ENCODE measurements at regions not wholly inside any gene's neighbourhood (a gene's known extent, or its start where the extent isn't known, plus 50 kb on each side); places are given as distances from the start of the nearest gene placed in this dataset.

DNA sequence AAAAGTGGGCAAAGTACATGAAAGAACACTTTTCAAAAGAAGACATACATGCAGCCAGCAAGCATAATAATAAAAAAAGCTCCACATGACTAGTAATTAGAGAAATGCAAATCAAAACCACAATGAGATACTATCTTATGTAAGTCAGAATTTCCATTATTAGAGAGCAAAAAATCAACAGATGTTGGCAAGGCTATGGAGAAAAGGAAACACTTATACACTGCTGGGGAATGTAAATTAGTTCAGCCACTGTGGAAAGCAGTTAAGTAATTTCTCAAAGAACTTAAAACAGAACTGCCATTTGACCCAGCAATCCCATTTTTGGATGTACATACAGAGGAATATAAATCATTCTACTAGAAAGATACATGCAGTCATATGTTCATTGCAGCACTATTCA, 360.7 kb downstream of the NSUN3 start:
- DNase-seq (ENCODE audit: extremely low spot score), result no peak
- TF ChIP-seq SP1 (IDR thresholded peaks at IDR 0.05) (no peak), L3MBTL2 (conservative IDR thresholded peaks at IDR 0.05) (no peak), BHLHE40 (IDR thresholded peaks at IDR 0.05; ENCODE audit: borderline replicate concordance) (no peak), LEF1 (IDR thresholded peaks at IDR 0.05; ENCODE audit: borderline replicate concordance) (no peak), NFRKB (IDR thresholded peaks at IDR 0.05) (no peak), ZNF384 (IDR thresholded peaks at IDR 0.05) (no peak), FOXA1 (IDR thresholded peaks at IDR 0.05) (no peak), CTBP1 (IDR thresholded peaks at IDR 0.05; ENCODE audit: borderline replicate concordance) (no peak), ARNT (IDR thresholded peaks at IDR 0.05) (no peak), SUZ12 (IDR thresholded peaks at IDR 0.05) (no peak), FOXK2 (IDR thresholded peaks at IDR 0.05) (no peak), TARDBP (IDR thresholded peaks at IDR 0.05) (no peak), ELF4 (IDR thresholded peaks at IDR 0.05) (no peak), FOXM1 (IDR thresholded peaks at IDR 0.05; ENCODE audit: borderline replicate concordance) (no peak), HDGF (IDR thresholded peaks at IDR 0.05; ENCODE audit: borderline replicate concordance) (no peak)
- TF ChIP-seq, protein P1, sequence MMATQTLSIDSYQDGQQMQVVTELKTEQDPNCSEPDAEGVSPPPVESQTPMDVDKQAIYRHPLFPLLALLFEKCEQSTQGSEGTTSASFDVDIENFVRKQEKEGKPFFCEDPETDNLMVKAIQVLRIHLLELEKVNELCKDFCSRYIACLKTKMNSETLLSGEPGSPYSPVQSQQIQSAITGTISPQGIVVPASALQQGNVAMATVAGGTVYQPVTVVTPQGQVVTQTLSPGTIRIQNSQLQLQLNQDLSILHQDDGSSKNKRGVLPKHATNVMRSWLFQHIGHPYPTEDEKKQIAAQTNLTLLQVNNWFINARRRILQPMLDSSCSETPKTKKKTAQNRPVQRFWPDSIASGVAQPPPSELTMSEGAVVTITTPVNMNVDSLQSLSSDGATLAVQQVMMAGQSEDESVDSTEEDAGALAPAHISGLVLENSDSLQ (IDR thresholded peaks at IDR 0.05), result no peak
- POLR2A ChIA-PET, result no interaction called here
- CTCF ChIA-PET, result no interaction called here

DNA sequence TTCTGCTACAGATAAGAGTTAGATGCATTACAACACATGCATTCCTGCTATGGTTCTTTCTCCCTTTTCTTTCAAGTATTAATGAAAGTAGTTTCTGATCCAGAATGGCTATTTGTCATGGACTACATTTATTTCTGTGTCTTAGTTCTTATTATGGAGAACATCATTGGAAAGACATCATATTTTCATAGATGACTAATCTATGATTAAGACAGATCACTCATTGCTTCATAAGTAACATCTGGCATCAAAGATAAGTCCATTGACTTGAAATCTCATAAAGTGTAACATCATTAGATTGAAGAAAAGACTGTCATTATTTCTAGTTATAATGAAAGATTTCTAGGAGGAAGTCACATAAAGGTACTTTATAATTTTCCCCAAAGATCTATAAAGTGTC, 366.7 kb downstream of the NSUN3 start:
- ChIA-PET CTCF (no interaction called here), POLR2A (no interaction called here)
- no peak for TF ChIP-seq ELF4 (IDR thresholded peaks at IDR 0.05)
- TF ChIP-seq FOXA1 (IDR thresholded peaks at IDR 0.05), result no peak
- no peak for TF ChIP-seq L3MBTL2 (conservative IDR thresholded peaks at IDR 0.05)
- no peak for TF ChIP-seq SUZ12 (IDR thresholded peaks at IDR 0.05)
- no peak for TF ChIP-seq ARNT (IDR thresholded peaks at IDR 0.05)
- TF ChIP-seq ZNF384 (IDR thresholded peaks at IDR 0.05), result no peak
- TF ChIP-seq FOXM1 (IDR thresholded peaks at IDR 0.05; ENCODE audit: borderline replicate concordance), result no peak
- no peak for DNase-seq (ENCODE audit: extremely low spot score)

DNA sequence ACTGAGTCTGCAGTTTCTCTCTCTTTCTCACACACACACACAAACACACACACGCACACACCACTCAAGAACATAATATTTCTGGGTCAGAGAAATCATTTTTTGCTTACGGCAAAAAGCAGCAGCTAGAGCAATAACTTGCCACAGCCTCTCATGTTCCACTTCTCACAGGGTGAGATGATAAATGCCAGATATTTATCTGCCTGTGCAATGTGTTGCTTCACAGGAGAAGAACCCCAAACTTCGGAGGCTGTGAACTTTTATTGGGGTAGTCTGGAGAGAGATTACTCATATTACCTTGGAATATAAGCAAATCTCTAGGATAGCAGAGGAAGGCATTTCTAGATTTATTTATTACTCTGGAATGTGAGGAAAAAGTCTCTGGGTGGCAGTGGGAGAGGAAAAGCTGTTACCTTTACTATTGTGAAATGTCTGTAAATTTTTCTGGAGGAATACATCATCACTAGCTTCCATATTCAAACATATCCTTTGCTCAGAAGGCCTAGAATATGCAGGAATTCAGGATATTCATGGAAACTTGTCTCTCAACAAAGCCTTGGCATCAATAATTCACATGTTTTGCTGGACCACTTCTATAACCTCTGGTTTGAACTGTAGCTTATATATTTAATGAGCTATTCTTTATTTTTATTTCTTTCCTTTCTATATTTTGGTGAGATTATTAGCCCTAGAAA, 369.2 kb downstream of the NSUN3 start:
- TF ChIP-seq FOXA1 (IDR thresholded peaks at IDR 0.05), result no peak
- TF ChIP-seq, protein P1 (IDR thresholded peaks at IDR 0.05), result no peak
- TF ChIP-seq NFRKB (IDR thresholded peaks at IDR 0.05), result no peak
- TF ChIP-seq FOXK2 (IDR thresholded peaks at IDR 0.05), result no peak
- TF ChIP-seq CTBP1 (IDR thresholded peaks at IDR 0.05; ENCODE audit: borderline replicate concordance), result no peak
- TF ChIP-seq BHLHE40 (IDR thresholded peaks at IDR 0.05; ENCODE audit: borderline replicate concordance), result no peak
- TF ChIP-seq ARNT (IDR thresholded peaks at IDR 0.05), result no peak
- TF ChIP-seq L3MBTL2 (conservative IDR thresholded peaks at IDR 0.05), result no peak
- TF ChIP-seq HDGF (IDR thresholded peaks at IDR 0.05; ENCODE audit: borderline replicate concordance), result no peak
- no peak for TF ChIP-seq ELF4 (IDR thresholded peaks at IDR 0.05)
- no peak for TF ChIP-seq TARDBP (IDR thresholded peaks at IDR 0.05)
- no peak for TF ChIP-seq FOXM1 (IDR thresholded peaks at IDR 0.05; ENCODE audit: borderline replicate concordance)
- ChIA-PET POLR2A (no interaction called here), CTCF (no interaction called here)
- no peak for DNase-seq (ENCODE audit: extremely low spot score)

DNA sequence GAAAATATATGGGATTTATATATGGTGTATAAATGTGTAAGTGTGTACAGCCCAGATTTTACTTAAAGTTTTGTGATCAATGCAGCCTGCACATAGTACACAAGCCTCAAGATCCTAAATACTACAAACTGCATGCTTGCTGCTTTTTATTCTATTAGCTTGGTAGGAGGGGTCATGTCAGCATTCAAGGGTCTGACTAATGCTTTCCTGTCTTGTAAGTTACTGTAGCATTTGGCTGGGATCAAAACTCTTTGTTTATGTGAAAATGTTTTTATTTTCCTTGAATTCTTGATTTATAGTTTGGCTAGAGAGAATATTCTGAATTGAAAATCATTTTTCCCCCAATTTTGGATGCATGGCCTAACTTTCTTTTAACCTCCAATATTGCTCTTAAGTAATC, 370.9 kb downstream of the NSUN3 start:
- CTCF ChIA-PET, result no interaction called here
- POLR2A ChIA-PET, result interaction anchor here (0.6 kb wide), 1 partner anchor 1374 kb away, joined by 3 read pairs; no protein-coding TSS in a partner anchor
- no peak for TF ChIP-seq FOXA1 (IDR thresholded peaks at IDR 0.05)
- no peak for TF ChIP-seq FOXK2 (IDR thresholded peaks at IDR 0.05)
- no peak for TF ChIP-seq L3MBTL2 (conservative IDR thresholded peaks at IDR 0.05)
- TF ChIP-seq HDGF (IDR thresholded peaks at IDR 0.05; ENCODE audit: borderline replicate concordance), result no peak
- TF ChIP-seq SP1 (IDR thresholded peaks at IDR 0.05), result no peak
- no peak for TF ChIP-seq LEF1 (IDR thresholded peaks at IDR 0.05; ENCODE audit: borderline replicate concordance)
- TF ChIP-seq ELF4 (IDR thresholded peaks at IDR 0.05), result no peak
- TF ChIP-seq ZNF384 (IDR thresholded peaks at IDR 0.05), result no peak
- TF ChIP-seq NFRKB (IDR thresholded peaks at IDR 0.05), result no peak
- no peak for TF ChIP-seq SUZ12 (IDR thresholded peaks at IDR 0.05)
- no peak for TF ChIP-seq FOXM1 (IDR thresholded peaks at IDR 0.05; ENCODE audit: borderline replicate concordance)
- no peak for TF ChIP-seq CTBP1 (IDR thresholded peaks at IDR 0.05; ENCODE audit: borderline replicate concordance)
- TF ChIP-seq BHLHE40 (IDR thresholded peaks at IDR 0.05; ENCODE audit: borderline replicate concordance), result no peak
- TF ChIP-seq ARNT (IDR thresholded peaks at IDR 0.05), result no peak
- TF ChIP-seq TARDBP (IDR thresholded peaks at IDR 0.05), result no peak
- TF ChIP-seq, protein P1 (IDR thresholded peaks at IDR 0.05), result no peak
- DNase-seq (ENCODE audit: extremely low spot score), result no peak

DNA sequence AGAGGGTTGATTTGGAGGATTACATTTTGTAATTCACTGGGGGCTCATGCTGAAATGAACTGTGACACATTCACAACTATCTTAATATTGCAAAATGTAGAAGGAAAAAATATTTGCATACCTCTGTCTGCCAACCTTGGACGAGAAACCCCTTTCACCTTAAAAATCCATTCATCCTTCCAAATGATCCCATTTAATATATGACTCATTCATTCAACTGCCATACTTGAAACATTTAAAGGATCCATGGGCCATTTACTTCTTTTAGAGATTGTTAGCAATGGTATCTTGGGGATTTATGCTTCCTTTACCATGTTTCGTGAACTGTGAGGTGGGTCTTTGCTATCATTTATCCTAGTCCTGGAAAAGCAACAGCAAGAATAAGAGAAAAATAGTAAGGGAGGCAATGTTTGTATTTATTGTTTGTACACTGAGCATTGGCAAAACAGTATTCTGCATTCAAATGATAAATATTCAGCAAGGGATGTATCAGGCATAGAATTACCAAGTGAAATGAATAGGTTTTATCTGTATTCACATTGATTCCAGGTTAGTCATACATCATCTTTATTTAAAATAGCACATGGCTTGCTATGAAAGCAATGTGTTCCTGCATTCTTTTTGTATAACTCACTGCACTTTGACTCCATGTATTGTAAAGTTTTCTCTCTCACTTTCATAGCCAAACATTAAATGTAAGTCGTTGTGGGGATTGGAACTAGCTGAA, 378.1 kb downstream of the NSUN3 start:
- CTCF ChIA-PET, result no interaction called here
- POLR2A ChIA-PET, result no interaction called here
- TF ChIP-seq, protein P1 (IDR thresholded peaks at IDR 0.05), result no peak
- TF ChIP-seq HDGF (IDR thresholded peaks at IDR 0.05; ENCODE audit: borderline replicate concordance) (no peak), ARNT (IDR thresholded peaks at IDR 0.05) (no peak), SUZ12 (IDR thresholded peaks at IDR 0.05) (no peak), TARDBP (IDR thresholded peaks at IDR 0.05) (no peak), FOXA1 (IDR thresholded peaks at IDR 0.05) (no peak), LEF1 (IDR thresholded peaks at IDR 0.05; ENCODE audit: borderline replicate concordance) (no peak), CTBP1 (IDR thresholded peaks at IDR 0.05; ENCODE audit: borderline replicate concordance) (no peak), FOXK2 (IDR thresholded peaks at IDR 0.05) (no peak), SP1 (IDR thresholded peaks at IDR 0.05) (no peak), ELF4 (IDR thresholded peaks at IDR 0.05) (no peak)
- no peak for DNase-seq (ENCODE audit: extremely low spot score)
